ENCODE measurements at regions not wholly inside any gene's neighbourhood (a gene's known extent, or its start where the extent isn't known, plus 50 kb on each side); places are given as distances from the start of the nearest gene placed in this dataset.

GRCh38 chr5:44900273-44900954, 91.7 kb downstream of the MRPS30 start:
- no peak for ATAC-seq

GRCh38 chr5:44907396-44907795, 98.6 kb downstream of the MRPS30 start:
- ATAC-seq = no peak
- no peak for TF ChIP-seq TSHZ2 (CRISPR knock-in tag; IDR thresholded peaks at IDR 0.05)
- TF ChIP-seq PATZ1 (CRISPR knock-in tag; IDR thresholded peaks at IDR 0.05; ENCODE audit: borderline replicate concordance) = no peak
- TF ChIP-seq ZFP3 (CRISPR knock-in tag; IDR thresholded peaks at IDR 0.05) = no peak
- TF ChIP-seq BACH2 (CRISPR knock-in tag; IDR thresholded peaks at IDR 0.05; ENCODE audit: borderline replicate concordance) = no peak

More at GRCh38 chr5:44900273-44900954, 91.7 kb downstream of the MRPS30 start:
- TF ChIP-seq ZC3H10 (CRISPR knock-in tag; IDR thresholded peaks at IDR 0.05) (no peak), GLIS3 (CRISPR knock-in tag; IDR thresholded peaks at IDR 0.05) (no peak), BACH2 (CRISPR knock-in tag; IDR thresholded peaks at IDR 0.05; ENCODE audit: borderline replicate concordance) (no peak), ZNF70 (CRISPR knock-in tag; IDR thresholded peaks at IDR 0.05) (no peak), PATZ1 (CRISPR knock-in tag; IDR thresholded peaks at IDR 0.05; ENCODE audit: borderline replicate concordance) (no peak), PPARA (CRISPR knock-in tag; IDR thresholded peaks at IDR 0.05; ENCODE audit: borderline replicate concordance) (no peak), RARB (CRISPR knock-in tag; IDR thresholded peaks at IDR 0.05) (no peak), ESRRG (CRISPR knock-in tag; IDR thresholded peaks at IDR 0.05) (no peak), ZNF8 (CRISPR knock-in tag; IDR thresholded peaks at IDR 0.05) (no peak), ISL1 (CRISPR knock-in tag; IDR thresholded peaks at IDR 0.05) (no peak), SNAI2 (CRISPR knock-in tag; IDR thresholded peaks at IDR 0.05) (no peak), OSR1 (CRISPR knock-in tag; IDR thresholded peaks at IDR 0.05) (no peak), CSDC2 (CRISPR knock-in tag; IDR thresholded peaks at IDR 0.05) (no peak), POU6F1 (CRISPR knock-in tag; IDR thresholded peaks at IDR 0.05; ENCODE audit: borderline replicate concordance, low read depth) (no peak), CREB5 (CRISPR knock-in tag; IDR thresholded peaks at IDR 0.05; ENCODE audit: low read depth) (no peak)

GRCh38 chr5:44909004-44909403, 100.3 kb downstream of the MRPS30 start:
- ATAC-seq = no peak
- TF ChIP-seq CSDC2 (CRISPR knock-in tag; IDR thresholded peaks at IDR 0.05) (no peak), OSR1 (CRISPR knock-in tag; IDR thresholded peaks at IDR 0.05) (no peak), GLIS3 (CRISPR knock-in tag; IDR thresholded peaks at IDR 0.05) (no peak), PPARA (CRISPR knock-in tag; IDR thresholded peaks at IDR 0.05; ENCODE audit: borderline replicate concordance) (no peak), TCF4 (CRISPR knock-in tag; IDR thresholded peaks at IDR 0.05; ENCODE audit: borderline replicate concordance) (no peak), TSHZ2 (CRISPR knock-in tag; IDR thresholded peaks at IDR 0.05) (no peak), ISL1 (CRISPR knock-in tag; IDR thresholded peaks at IDR 0.05) (no peak), ESRRG (CRISPR knock-in tag; IDR thresholded peaks at IDR 0.05) (no peak), RARB (CRISPR knock-in tag; IDR thresholded peaks at IDR 0.05) (no peak), ZNF70 (CRISPR knock-in tag; IDR thresholded peaks at IDR 0.05) (no peak), ZFP3 (CRISPR knock-in tag; IDR thresholded peaks at IDR 0.05) (no peak), BACH2 (CRISPR knock-in tag; IDR thresholded peaks at IDR 0.05; ENCODE audit: borderline replicate concordance) (no peak), ARNTL (CRISPR knock-in tag; IDR thresholded peaks at IDR 0.05; ENCODE audit: borderline replicate concordance, low read depth) (no peak), CSRNP3 (CRISPR knock-in tag; IDR thresholded peaks at IDR 0.05) (no peak), SNAI2 (CRISPR knock-in tag; IDR thresholded peaks at IDR 0.05) (no peak), ZNF565 (CRISPR knock-in tag; conservative IDR thresholded peaks at IDR 0.05; ENCODE audit: low read depth) (no peak)

Measured in SK-N-SH treated with all-trans-retinoic acid at 6 μM for 48 hours (cell line).